Ishikawa (cell line): ENCODE measurements at regions not wholly inside any gene's neighbourhood (a gene's known extent, or its start where the extent isn't known, plus 50 kb on each side); places are given as distances from the start of the nearest gene placed in this dataset.

Experiments
- EP300 ChIP-seq: IDR thresholded peaks from 2 replicates; pipeline ENCODE4 v1.6.1; 2012; ENCODE audit warnings: borderline replicate concordance
- MAX ChIP-seq: IDR thresholded peaks from 2 replicates; pipeline ENCODE4 v1.6.1; 2012
- RAD21 ChIP-seq: IDR thresholded peaks from 2 replicates; pipeline ENCODE4 v1.6.1; 2012; ENCODE audit warnings: low read depth
- TAF1 ChIP-seq: IDR thresholded peaks from 2 replicates; pipeline ENCODE4 v1.6.1; 2012; ENCODE audit warnings: low read depth, mild to moderate bottlenecking

GRCh38 chr15:81491414-81492096 is 117.5 kb upstream of the TMC3 start:
- TF ChIP-seq MAX (no peak), EP300 (no peak), RAD21 (no peak), TAF1 (no peak)
